Nephron (organoid): ENCODE measurements at regions not wholly inside any gene's neighbourhood (a gene's known extent, or its start where the extent isn't known, plus 50 kb on each side); places are given as distances from the start of the nearest gene placed in this dataset.
"Not testable (repeated sequence)": the region's sequence is repeated elsewhere in the genome, so short reads cannot be mapped to it uniquely, and the experiment has no call there.

Source experiments
- H3K27ac Mint-ChIP-seq, 3 experiments: 2 replicates each; pipeline ENCODE4 v1.8.0; 2020; ENCODE audit warnings: mixed read lengths in 3 of 3, mild to moderate bottlenecking in 2 of 3, moderate library complexity in 1 of 3
- H3K27me3 Mint-ChIP-seq: 2 replicates; pipeline ENCODE4 v1.8.0; 2021; ENCODE audit warnings: low read depth, mild to moderate bottlenecking, moderate library complexity, mixed read lengths
- H3K36me3 Mint-ChIP-seq: 2 replicates; pipeline ENCODE4 v1.8.0; 2020; ENCODE audit warnings: low read depth, mixed read lengths
- H3K4me1 Mint-ChIP-seq: 2 replicates; pipeline ENCODE4 v1.8.0; 2020; ENCODE audit warnings: mixed read lengths
- H3K4me3 Mint-ChIP-seq, 3 experiments: 2 replicates each; pipeline ENCODE4 v1.8.0; 2020; ENCODE audit warnings: mild to moderate bottlenecking in 3 of 3, mixed read lengths in 3 of 3, moderate library complexity in 2 of 3
- H3K9me3 Mint-ChIP-seq: 2 replicates; pipeline ENCODE4 v1.8.0; 2020; ENCODE audit warnings: mixed read lengths
- CTCF ChIP-seq, 3 experiments: fragments of 200-600 bp; sonication (generic); IDR thresholded peaks; one replicate each; pipeline ENCODE4 v1.5.0; 2021; ENCODE audit warnings: antibody characterized with exemption in 3 of 3; ENCODE audit not compliant: unreplicated experiment in 3 of 3

- no peak overlapping the region for H3K27ac Mint-ChIP-seq
- H3K4me1 Mint-ChIP-seq, result no peaks in the 10 kb centered on the region
- no peaks in the 10 kb centered on the region for H3K36me3 Mint-ChIP-seq
- no peak for TF ChIP-seq CTCF (IDR thresholded peaks at IDR 0.05; ENCODE audit: unreplicated experiment in 3 of 3)
- H3K27me3 Mint-ChIP-seq, result no peaks in the 10 kb centered on the region
- no peak overlapping the region for H3K4me3 Mint-ChIP-seq
- peaks cover 8% of the 10 kb centered on the region for H3K9me3 Mint-ChIP-seq
Observed at GRCh38 chr15:91435113-91435512, 335.1 kb downstream of the SV2B start.

- H3K27ac Mint-ChIP-seq, result no peak overlapping the region
Observed at GRCh38 chr15:91444656-91445055, 344.6 kb downstream of the SV2B start.

DNA sequence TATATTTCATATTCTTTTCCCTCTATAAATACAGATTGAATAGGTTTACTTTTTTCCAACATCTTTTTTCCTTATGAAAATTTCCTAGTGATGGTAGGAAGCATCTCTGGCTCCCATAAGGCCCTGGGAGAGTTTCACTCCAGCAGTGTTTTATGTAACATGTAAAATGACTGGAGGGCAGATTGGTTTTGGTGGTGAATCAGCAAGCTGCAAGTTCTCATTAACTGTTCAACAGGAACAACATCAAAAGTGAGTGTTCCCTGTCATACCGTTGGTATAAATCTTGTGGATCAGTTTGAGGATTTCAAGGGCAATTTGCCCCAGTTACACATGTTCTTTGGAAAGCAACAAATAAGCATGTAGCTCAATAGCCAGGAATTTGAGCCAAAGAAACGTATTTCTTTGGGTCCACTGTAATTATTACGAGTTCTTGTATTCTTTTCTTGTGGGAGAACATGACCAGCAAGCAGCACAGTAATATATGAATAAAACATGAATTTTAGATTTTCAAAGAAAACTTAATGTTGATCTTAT is 345.7 kb downstream of the SV2B start:
- Mint-ChIP-seq H3K36me3 (no peaks in the 10 kb centered on the region), H3K9me3 (no peaks in the 10 kb centered on the region), H3K4me3 (no peak overlapping the region), H3K27ac (no peak overlapping the region), H3K27me3 (peaks cover 4% of the 10 kb centered on the region), H3K4me1 (no peaks in the 10 kb centered on the region)
- TF ChIP-seq CTCF (IDR thresholded peaks at IDR 0.05; ENCODE audit: unreplicated experiment in 3 of 3), result no peak

More at GRCh38 chr15:91444656-91445055, 344.6 kb downstream of the SV2B start:
- no peak for TF ChIP-seq CTCF (IDR thresholded peaks at IDR 0.05; ENCODE audit: unreplicated experiment in 3 of 3)
- H3K27me3 Mint-ChIP-seq, result peaks cover 4% of the 10 kb centered on the region
- no peaks in the 10 kb centered on the region for H3K4me1 Mint-ChIP-seq
- no peak overlapping the region for H3K4me3 Mint-ChIP-seq
- H3K36me3 Mint-ChIP-seq, result no peaks in the 10 kb centered on the region
- peaks cover 4% of the 10 kb centered on the region for H3K9me3 Mint-ChIP-seq

- no peak overlapping the region for H3K27ac Mint-ChIP-seq
- no peak overlapping the region for H3K4me3 Mint-ChIP-seq
- peaks cover 21% of the 10 kb centered on the region for H3K9me3 Mint-ChIP-seq
- TF ChIP-seq CTCF (IDR thresholded peaks at IDR 0.05; ENCODE audit: unreplicated experiment in 3 of 3), result no peak
- H3K4me1 Mint-ChIP-seq, result no peaks in the 10 kb centered on the region
- no peaks in the 10 kb centered on the region for H3K27me3 Mint-ChIP-seq
- no peaks in the 10 kb centered on the region for H3K36me3 Mint-ChIP-seq
Observed at GRCh38 chr15:91447991-91448644, 348.1 kb downstream of the SV2B start.

GRCh38 chr15:91453376-91453775 is 353.3 kb downstream of the SV2B start:
- not testable (repeated sequence) for H3K4me1 Mint-ChIP-seq, H3K36me3 Mint-ChIP-seq, H3K27me3 Mint-ChIP-seq, H3K4me3 Mint-ChIP-seq, H3K27ac Mint-ChIP-seq
- peaks cover 39% of the 10 kb centered on the region for H3K9me3 Mint-ChIP-seq

GRCh38 chr15:91456251-91456718 is 356.2 kb downstream of the SV2B start:
- no peaks in the 10 kb centered on the region for H3K4me1 Mint-ChIP-seq
- no peaks in the 10 kb centered on the region for H3K36me3 Mint-ChIP-seq
- no peak overlapping the region for H3K27ac Mint-ChIP-seq
- no peak for TF ChIP-seq CTCF (IDR thresholded peaks at IDR 0.05; ENCODE audit: unreplicated experiment in 3 of 3)
- H3K27me3 Mint-ChIP-seq, result no peaks in the 10 kb centered on the region
- H3K4me3 Mint-ChIP-seq, result no peak overlapping the region
- peaks cover 34% of the 10 kb centered on the region for H3K9me3 Mint-ChIP-seq
